ENCODE measurements at regions not wholly inside any gene's neighbourhood (a gene's known extent, or its start where the extent isn't known, plus 50 kb on each side); places are given as distances from the start of the nearest gene placed in this dataset.

DNA sequence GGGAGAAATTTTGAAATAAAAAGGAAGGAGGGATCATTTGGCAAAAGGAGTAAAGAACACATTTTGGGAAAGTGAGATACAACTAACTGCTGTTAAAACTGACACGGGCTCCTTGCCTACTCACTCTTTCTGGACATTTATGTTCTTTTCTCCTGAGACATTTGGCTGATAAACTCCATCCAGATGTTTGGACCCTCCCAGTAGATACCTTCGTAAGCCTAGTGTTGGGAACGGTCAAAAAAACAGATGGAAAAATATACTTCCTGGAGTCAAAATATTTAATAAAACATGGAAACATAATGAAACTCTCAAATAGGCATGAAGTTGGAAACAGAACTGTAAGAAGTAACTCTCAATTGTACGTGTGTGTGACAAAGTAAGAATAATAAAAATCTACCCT lies 360.1 kb upstream of the RIOK2 start:
- DNase-seq (ENCODE audit: low read depth in 2 of 2), result no peak

DNA sequence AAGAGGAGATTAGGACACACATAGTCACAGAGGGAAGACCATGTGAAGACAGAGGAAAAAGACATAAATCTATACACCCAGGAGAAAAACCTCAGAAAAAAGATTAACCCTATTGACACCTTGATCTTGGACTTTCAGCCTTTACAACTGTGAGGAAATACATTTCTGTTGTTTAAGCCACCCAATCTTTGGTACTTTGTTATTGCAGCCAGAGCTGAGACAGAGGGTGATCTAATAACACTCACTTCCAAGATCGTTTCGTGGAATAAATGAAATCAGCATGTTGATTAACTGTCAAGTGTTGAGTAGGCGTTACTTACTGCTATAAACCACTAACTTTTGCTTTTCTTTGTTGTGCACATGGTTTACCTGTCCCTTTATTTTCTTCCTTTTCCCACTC lies 361.2 kb upstream of the RIOK2 start:
- DNase-seq (ENCODE audit: low read depth in 2 of 2), result no peak

DNA sequence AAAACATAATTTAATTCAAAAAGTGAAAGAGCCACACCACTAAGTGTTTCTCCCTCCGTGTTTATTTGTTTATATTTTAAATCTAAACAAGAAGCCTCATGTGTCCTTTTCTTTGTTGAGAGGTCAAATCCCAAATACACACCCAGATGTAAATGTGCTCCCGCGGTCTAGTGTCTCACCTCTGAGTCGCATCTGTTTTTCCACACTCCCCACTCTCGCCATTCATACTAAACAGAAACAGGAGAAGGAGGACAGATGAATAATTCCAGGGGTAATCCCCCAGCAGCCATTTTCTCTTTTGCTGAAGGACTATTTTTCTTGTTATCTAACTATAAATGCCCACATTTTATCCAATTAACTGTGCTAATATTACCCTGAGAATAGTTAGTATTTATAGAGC lies 361.6 kb upstream of the RIOK2 start:
- no peak for DNase-seq (ENCODE audit: low read depth in 2 of 2)

DNA sequence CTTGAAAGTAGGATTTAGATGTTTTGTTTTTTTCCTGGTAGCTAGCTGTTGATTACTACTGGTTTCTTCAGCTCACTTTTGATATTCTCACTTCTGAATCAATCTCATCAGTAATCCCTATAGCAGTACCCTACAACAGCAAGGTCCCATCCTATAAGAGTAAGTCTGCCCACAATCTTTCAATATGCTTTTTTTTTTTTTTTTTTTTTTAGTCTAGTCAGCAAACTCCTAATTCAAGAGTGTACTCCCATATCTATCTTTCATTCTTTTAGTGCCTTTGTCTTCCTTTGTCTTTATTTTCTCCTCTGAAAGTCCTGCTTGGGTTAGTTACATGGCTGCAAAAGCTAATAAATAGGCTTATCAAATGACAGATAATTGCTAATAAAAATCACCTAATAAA lies 362.4 kb upstream of the RIOK2 start:
- DNase-seq (ENCODE audit: low read depth in 2 of 2), result no peak

DNA sequence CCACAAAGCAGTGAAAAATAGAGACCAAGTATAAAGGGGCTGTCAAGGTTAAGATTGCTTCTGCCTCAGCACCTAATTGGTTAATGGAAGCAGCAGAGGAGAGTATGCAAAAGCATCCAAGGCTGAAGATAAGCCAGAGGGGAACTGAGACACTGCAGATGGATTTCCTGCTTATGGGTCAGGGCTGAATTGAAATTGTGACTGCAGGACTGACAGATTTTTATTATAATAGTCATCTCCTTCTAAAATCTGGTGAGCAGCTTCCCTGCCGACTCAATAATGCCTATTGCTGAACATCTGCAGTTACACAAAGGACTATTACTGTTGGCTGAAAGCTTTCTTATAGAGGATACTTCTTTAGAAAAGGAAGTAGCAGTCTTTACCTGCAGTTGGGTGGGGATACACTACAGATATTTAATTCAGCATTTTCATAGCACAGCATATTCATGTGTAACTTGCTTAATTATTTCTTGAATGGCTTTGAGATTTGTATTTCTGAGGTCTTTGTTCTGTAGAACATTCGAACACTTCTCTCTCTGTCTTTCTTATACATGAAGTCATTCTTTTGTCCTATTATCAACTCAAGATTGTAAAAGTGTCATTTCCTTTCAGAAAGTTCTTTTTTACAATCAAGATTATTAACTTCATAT lies 363.0 kb upstream of the RIOK2 start:
- peak; percentile 5 to 86 for DNase-seq (ENCODE audit: low read depth in 2 of 2)

DNA sequence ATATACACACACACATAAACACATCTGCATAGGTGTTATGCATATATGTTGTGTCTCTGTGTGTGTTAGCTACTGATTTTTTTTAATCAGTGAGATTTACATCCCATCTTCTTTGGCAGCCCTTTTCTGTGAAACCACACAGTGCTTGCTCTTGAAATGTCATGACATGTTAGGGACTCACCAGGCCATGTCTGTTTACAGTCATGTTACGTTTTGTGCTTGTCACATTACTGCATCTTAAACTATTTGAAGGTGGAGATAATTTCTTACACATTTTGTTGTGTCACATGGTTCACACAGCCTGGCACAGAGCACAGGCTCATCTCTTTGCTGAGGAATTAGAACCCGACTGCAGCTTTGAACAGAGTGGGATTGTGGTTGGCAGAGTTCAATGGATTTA lies 364.4 kb upstream of the RIOK2 start:
- DNase-seq (ENCODE audit: low read depth in 2 of 2), result no peak

DNA sequence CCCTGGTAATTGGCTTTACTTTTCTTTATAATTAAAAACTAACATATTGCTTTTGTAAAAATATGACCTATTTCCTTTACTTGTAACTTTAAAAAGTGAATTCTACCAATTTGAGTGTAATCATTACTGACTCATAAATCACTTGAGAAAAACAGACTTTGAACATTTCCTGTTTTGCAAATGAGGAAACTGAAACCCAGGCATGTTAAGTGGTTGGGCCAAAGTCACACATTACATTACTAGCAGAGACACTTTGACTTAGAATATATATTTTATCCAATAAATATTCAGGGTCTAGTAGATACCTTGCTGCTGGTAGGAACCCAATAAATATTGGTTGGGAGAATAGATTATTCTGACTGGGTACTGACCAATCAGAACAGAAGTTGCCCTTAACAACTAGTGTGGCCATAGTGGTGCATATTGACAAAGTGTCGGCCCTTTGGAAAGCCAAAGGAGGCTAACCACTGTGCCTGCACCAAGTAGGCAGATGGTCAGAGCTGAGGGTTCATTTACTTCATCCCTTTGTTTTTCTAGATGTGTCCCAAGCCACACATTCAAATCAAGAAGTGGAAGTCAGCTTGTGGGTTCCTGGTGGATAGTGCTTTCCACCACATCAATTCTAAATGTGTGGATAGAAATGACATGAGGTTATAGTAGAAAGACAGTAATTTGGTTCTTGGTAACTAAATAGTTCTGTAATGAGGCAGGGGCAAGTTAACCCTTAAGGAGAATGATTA lies 365.1 kb upstream of the RIOK2 start:
- peak; percentile 49 to 89 for DNase-seq (ENCODE audit: low read depth in 2 of 2)

DNA sequence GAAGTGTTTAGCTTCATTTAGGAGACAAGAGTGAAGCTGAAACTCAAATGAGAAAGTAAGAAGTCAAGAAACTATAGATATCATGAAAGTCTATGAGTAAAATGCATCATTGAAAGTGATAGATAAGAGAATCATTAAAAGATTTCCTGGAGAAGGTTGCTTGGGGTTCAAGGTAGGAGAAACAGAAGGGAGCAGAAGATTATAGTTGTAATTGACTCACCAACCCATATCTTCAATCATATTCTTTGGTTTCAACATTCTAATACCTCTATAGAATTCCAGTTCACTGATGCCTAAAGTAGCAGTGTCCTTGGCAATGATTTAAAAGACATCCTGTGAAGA lies 365.7 kb upstream of the RIOK2 start:
- DNase-seq (ENCODE audit: low read depth in 2 of 2), result no peak

DNA sequence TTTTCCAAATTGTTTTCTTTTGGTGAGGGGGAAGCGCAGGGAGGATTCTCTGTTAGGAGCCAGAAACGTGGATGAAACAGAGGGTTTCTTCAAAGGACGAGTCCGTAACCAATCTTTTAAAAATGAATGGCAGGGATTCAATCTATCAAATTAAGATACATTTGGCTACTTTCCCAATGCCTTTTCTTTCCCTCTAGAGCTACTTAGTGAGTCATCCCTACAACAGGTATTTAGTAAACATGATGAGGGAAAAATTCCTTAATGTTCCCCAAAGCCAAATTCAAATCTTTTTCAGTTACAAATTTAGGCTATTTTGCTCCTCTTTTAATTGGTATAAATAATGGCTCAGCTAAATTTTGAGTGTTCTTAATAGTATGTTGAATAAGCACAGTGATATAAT lies 366.4 kb upstream of the RIOK2 start:
- DNase-seq (ENCODE audit: low read depth in 2 of 2), result peak in 1 of 2 donors; percentile 35

DNA sequence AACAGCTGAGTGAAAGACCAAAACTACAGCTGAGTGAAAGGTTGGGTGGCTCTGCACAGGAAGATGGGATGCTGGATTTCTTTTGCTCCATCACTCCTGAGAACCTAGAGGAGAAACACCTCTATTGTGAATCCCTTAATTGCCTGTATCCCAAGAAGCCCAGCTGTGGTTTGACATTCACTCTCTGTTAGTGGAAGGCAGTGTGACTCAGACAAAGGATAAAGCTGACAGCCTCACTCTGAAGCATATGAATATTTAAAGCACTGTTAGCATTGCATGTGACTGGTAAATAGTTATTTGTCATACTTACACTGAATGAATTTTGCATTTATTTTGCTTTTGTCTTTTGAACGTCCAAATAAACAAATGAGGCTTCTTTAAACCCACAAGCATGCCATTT lies 367.1 kb upstream of the RIOK2 start:
- DNase-seq (ENCODE audit: low read depth in 2 of 2), result peak in 1 of 2 donors; percentile 90

DNA sequence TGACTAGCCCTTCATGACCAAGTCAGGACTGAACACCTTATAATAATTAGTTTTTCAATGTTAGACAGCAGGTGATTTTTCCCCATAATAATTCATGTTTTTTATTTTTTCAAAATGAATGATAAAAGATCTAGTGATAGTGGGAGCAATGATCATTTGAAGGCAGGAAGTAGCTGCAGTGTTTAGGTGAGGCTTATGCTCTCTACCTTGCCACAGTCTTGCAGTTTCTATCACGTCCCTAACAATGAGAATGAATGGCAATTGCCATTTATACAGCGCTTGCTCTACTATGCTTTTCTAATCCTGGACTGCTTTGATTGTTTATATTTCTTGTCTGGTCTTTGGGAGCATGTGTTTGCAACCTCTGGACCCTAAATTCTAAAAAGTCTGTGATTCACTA lies 367.8 kb upstream of the RIOK2 start:
- no peak for DNase-seq (ENCODE audit: low read depth in 2 of 2)

DNA sequence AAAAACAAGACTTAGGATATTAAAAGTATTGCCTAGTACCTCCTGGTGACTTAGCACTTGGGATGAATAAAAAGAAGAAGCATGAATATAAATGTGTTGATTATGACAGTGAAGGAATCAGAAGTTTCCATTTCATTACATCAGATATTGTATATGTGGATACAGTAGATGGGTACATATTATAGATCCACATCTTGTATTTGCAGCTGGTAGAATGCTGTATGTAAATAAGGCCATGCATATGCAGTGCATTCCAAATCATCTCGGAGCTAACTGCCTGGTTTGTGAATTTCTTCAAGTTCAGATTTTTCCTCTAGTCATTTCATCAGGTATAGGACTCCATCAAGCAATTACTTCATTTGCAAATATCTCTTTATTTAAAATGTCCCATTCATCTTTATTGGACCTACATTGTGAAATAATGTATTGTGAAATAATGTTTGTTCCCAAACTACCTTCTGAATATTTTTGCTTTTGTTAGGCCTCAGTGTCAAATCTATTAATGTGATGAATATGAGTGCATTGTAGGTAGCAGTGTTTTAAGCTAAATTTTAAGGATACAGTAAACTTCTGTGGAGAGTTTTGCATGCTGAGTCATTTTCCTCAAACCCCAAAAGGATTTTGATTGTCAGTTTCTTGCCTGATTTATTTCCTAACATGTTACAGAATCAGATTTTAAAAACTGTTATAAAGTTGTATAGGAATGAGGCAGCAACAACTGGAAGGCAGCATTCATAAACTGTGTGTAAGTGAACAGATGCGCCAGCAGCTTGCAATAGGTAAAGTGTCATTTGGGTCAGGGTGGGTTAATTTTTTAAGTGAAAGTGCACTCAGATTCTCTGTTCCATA lies 370.8 kb upstream of the RIOK2 start:
- no peak for DNase-seq (ENCODE audit: low read depth in 2 of 2)

DNA sequence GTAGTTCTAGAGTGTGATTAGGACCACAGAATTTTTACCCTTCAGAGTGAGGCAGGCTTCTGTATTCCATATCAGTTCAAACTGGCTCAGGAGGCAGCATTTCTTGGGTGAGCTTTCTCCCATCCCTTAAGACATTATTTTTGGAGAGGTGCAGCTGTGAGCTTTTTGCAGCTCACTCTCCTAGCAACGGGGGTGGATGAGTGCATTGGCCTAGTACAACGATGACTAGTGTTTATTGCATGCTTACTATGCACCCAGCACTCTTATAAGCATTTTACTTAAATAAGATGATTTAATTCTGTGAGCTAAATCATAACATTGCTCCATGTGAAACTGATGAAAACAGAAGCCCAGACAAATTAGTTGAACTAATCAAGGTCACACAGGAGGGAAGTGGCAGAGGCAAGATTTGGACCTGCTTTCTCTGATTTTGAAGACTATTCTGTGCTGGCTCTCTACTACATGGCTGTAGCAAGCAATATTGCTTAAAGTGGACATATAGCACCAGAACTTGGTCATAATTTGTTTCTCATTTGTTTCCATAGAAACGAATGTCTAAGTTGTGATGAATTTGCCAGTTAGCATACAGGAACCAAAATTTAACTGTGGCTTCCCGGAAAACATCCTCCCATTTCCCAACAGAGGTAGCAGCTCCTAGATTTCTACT lies 372.1 kb upstream of the RIOK2 start:
- DNase-seq (ENCODE audit: low read depth in 2 of 2), result no peak

DNA sequence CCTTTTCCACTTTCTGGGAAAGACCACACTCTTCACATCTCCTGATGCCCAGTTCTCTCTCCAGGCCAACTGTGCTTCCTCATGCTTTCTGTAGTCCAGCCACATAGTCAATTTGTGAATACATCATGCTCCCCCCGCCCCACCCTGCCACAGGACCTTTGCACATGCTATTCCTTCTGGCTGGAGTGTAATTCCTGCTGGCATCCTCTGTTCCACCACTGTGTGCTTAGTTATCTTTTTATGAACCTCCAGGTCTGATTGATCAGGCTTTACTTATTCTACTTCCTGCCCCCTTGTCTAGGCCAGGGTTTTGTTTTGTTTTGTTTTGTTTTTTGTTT lies 372.6 kb upstream of the RIOK2 start:
- no peak for DNase-seq (ENCODE audit: low read depth in 2 of 2)

DNA sequence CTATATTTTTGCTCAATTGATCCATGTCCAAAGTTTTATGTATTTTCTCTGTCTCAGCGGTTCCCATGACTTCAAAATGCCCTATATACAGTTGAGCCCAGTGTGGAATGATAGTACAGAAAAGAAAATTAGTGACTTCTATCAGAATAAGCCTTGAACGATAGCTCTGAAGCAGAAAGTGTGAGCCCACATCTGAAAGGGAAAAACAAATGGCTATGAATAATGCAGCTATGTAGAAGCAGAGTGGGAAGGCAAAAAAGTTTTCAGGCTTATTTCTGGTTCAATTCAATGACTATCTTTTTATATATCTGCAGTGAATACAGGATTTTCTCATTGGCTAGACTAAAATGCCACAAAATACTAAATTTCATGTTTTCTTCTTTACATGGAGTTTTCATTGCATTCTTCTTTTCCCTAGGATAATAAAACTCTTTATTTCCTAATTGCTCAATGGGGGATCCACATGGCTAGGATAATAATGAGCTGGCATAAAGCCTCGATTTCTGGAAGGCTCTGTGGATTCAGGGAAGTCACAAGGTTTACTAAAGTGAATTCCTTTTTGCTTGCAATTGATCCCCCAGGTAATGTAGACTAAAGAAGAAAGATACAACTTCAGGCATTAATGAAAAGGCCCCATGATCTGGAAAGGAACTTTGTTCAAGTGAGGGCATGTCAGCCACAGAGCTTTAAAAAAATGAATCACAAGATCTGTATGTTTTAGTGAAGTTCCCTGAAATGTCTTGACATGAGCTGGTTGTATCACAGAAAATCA lies 377.0 kb upstream of the RIOK2 start:
- no peak for DNase-seq (ENCODE audit: low read depth in 2 of 2)

DNA sequence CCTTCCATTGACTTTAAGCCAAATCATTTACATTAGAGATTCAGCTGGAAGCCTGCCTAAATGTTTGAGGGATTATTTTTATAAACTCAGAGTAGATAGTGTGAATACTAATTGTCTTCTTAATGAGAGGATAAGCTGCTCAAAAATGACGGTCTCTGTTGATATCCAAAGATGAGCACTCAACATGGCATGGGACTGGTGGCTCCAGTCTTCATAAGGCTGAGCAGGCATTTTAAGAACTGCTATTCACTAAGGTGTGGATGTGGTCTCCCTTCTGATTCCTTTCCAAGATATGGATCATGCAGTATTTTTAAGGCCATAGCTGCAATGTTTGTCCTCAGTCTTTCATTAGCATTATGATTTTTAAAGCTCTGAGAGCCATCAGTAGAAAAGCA lies 377.5 kb upstream of the RIOK2 start:
- DNase-seq (ENCODE audit: low read depth in 2 of 2), result no peak

DNA sequence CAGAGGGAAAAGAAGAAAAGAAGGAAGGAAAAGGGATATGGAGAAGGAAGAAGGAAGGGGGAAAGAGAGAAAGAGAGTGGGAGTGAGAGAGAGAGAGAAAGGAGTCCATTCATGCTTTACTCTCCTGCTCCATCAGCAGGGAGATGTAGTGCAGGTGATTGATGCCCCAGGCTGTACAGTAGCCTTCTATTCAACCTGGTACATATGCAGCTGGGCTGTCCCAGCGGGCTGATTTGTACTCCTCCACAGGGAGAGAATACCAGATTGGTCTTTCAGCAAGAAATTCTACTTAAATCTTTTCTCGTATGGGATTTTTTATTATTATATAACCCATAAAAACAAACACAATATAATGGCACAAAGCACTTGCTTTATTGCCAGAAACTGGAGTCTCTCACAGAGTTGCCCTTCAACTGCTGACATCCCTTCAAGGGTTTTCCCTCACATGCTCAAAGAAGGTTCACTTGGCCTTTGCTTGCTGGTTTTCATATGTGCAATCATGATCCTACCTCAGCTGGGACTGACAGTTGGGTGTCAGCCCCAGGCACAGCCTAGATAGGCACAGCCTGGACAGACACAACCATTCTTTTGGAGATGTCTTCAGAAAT lies 380.1 kb upstream of the RIOK2 start:
- DNase-seq (ENCODE audit: low read depth in 2 of 2), result no peak

DNA sequence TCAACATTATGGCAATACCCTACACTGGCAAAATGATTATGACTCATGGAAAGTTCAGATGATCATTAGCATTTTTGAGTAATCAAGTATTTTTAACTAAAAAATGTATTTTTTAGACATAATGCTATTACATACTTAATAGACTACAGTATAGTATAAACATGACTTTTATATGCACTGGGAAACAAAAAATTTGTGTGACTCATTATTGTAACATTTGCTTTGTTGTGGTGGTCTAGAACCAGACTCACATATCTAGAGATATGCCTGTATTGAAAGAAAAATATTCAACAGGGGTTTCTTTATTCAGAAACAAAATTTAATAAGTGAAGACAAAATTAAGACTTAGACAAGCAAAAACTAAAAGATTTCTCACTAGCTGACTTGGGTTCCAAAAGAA lies 385.3 kb upstream of the RIOK2 start:
- DNase-seq (ENCODE audit: low read depth in 2 of 2), result no peak

DNA sequence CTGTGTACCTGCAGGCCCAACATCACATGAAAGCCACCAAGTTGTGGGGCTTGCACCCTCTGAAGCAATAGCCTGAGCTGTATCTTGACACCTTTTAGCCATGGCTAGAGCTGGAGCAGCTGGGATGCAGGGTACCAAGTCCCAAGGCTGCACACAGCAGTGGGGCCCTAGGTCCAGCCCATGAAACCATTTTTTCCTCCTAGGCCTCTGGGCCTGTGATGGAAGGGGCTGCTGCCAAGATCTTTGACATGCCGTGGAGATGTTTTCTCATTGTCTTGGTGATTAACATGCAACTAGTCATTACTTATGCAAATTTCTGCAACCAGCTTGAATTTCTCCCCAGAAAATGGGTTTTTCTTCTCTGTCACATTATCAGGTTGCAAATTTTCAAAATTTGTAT lies 387.2 kb upstream of the RIOK2 start:
- DNase-seq (ENCODE audit: low read depth in 2 of 2), result no peak

DNA sequence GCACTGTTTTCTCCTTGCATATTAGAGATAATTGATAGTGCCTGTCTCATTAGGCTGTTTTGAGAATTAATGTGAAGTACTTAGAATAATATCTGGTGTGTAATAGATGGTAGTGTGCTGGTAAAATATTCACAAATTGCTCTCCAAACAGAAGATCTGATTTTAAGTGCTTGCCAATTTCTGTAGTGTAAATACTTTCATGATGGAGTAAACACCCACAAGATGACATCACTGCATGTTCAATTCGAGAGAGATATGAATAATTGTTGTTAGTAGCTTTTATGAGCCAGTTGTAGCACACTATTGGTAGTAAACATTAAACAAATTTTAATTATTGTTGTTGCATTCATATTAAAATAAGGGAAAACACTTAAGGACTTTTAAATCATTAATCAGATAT lies 392.3 kb upstream of the RIOK2 start:
- no peak for DNase-seq (ENCODE audit: low read depth in 2 of 2)

DNA sequence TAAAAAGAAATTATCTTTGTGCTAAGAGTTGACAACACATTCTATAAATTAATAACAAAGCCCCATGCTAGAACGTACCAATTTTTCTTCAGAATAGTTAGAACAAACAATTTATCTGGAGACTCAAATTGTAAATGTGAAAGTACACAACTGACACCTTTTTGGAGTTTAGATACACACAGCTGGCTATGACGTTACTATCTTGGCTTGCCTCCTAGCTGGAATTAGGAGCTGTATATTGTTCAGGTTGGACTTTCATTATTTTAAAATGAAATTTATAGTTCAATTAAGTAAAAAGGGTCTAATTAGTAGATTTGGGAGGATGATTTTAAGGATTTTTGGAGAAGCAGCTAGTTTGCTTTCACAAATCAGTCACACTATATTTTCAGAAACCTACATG lies 393.9 kb upstream of the RIOK2 start:
- DNase-seq (ENCODE audit: low read depth in 2 of 2), result no peak
